ENCODE measurements at regions not wholly inside any gene's neighbourhood (a gene's known extent, or its start where the extent isn't known, plus 50 kb on each side); places are given as distances from the start of the nearest gene placed in this dataset.

GRCh38 chr4:123986268-123986798, 589.7 kb downstream of the SPRY1 start:
- Histone ChIP-seq H3K9me3 (no peaks in the 10 kb centered on the region), H4K20me1 (ENCODE audit: insufficient read depth) (no peaks in the 10 kb centered on the region), H3K27ac (ENCODE audit: low read depth in 2 of 2, low read length in 1 of 2) (peak overlapping the region; percentile 64 to 90), H3K4me1 (ENCODE audit: control insufficient read depth in 1 of 2, insufficient read depth in 2 of 2, low read depth in 1 of 2, low read length in 1 of 2) (peaks cover 0 to 4% of the 10 kb centered on the region in 2 experiments; a peak in 2 of 4 replicates), H3K9me2 (no peaks in the 10 kb centered on the region), H3K4me2 (peak overlapping the region; percentile 15; the same call in 1 of the 2 replicates), H3F3A (replicated peaks; ENCODE audit: insufficient read depth) (peaks cover 19% of the 10 kb centered on the region), H2AFZ (ENCODE audit: low read depth) (peak overlapping the region; percentile 5; the same call in 1 of the 2 replicates), H3K36me3 (replicated peaks in 1 of 2; ENCODE audit: control insufficient read depth in 1 of 2, insufficient read depth in 2 of 2, low read length in 1 of 2) (no peaks in the 10 kb centered on the region), H3K79me2 (ENCODE audit: insufficient read depth) (no peaks in the 10 kb centered on the region), H3K9ac (peak overlapping the region; percentile 55), H3K27me3 (ENCODE audit: insufficient read depth) (no peaks in the 10 kb centered on the region), H3K4me3 (ENCODE audit: low read depth in 2 of 2, low read length in 1 of 2) (no peak overlapping the region; a peak in 1 of 4 replicates)
- POLR2A ChIA-PET = no interaction called here
- CTCF ChIA-PET = no interaction called here
- DNase-seq = no peak
- WGBS (ENCODE audit: low lambda C conversion rate) = 34% methylated on average over 2 of the region's 2 CpGs
- TF ChIP-seq JUND (IDR thresholded peaks at IDR 0.05) (peak; percentile 69), PBX3 (IDR thresholded peaks at IDR 0.05) (no peak), RAD21 (IDR thresholded peaks at IDR 0.05; ENCODE audit: low read length) (no peak), GATA2 (CRISPR knock-in tag; IDR thresholded peaks at IDR 0.05) (no peak), MXI1 (IDR thresholded peaks at IDR 0.05; ENCODE audit: low read depth, low read length) (no peak), TCF12 (IDR thresholded peaks at IDR 0.05) (peak; percentile 65), ELF1 (IDR thresholded peaks at IDR 0.05) (no peak), USF1 (IDR thresholded peaks at IDR 0.05; ENCODE audit: borderline replicate concordance, low read depth) (no peak), GABPA (IDR thresholded peaks at IDR 0.05; ENCODE audit: low read depth) (no peak), FOXM1 (IDR thresholded peaks at IDR 0.05; ENCODE audit: low read depth) (peak; percentile 53; the same call in 1 of the 2 replicates), IRF3 (IDR thresholded peaks at IDR 0.05; ENCODE audit: low read depth, low read length) (no peak), TAF1 (IDR thresholded peaks at IDR 0.05; ENCODE audit: borderline replicate concordance, low read depth, low read length) (no peak), FOSL2 (IDR thresholded peaks at IDR 0.05; ENCODE audit: borderline replicate concordance, low read depth) (peak; percentile 57; the same call in 1 of the 2 replicates), REST (IDR thresholded peaks at IDR 0.05; ENCODE audit: low read depth, low read length) (no peak), EP300 (IDR thresholded peaks at IDR 0.05; ENCODE audit: borderline replicate concordance in 1 of 2, low read depth in 1 of 2, low read length in 1 of 2) (peak in 1 of 2 experiments; percentile 55; a peak in 2 of 4 replicates), YY1 (IDR thresholded peaks at IDR 0.05; ENCODE audit: low read depth) (no peak), RXRA (IDR thresholded peaks at IDR 0.05; ENCODE audit: borderline replicate concordance, low read depth) (no peak), MEF2A (IDR thresholded peaks at IDR 0.05; ENCODE audit: borderline replicate concordance, low read depth) (0 out of 2 replicates have a peak, but pooled peaks have one; percentile 28), TEAD4 (IDR thresholded peaks at IDR 0.05; ENCODE audit: borderline replicate concordance, insufficient read depth) (peak; percentile 81), SIN3A (IDR thresholded peaks at IDR 0.05; ENCODE audit: borderline replicate concordance, low read depth, low read length) (no peak), RCOR1 (IDR thresholded peaks at IDR 0.05; ENCODE audit: low read length) (no peak), FOXJ3 (CRISPR knock-in tag; IDR thresholded peaks at IDR 0.05) (no peak), EZH2phosphoT487 (IDR thresholded peaks at IDR 0.05; ENCODE audit: borderline replicate concordance, low read depth) (no peak)
- TF ChIP-seq, protein P1, sequence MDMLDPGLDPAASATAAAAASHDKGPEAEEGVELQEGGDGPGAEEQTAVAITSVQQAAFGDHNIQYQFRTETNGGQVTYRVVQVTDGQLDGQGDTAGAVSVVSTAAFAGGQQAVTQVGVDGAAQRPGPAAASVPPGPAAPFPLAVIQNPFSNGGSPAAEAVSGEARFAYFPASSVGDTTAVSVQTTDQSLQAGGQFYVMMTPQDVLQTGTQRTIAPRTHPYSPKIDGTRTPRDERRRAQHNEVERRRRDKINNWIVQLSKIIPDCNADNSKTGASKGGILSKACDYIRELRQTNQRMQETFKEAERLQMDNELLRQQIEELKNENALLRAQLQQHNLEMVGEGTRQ (IDR thresholded peaks at IDR 0.05; ENCODE audit: borderline replicate concordance, low read depth, low read length) = no peak
- TF ChIP-seq, protein P2, sequence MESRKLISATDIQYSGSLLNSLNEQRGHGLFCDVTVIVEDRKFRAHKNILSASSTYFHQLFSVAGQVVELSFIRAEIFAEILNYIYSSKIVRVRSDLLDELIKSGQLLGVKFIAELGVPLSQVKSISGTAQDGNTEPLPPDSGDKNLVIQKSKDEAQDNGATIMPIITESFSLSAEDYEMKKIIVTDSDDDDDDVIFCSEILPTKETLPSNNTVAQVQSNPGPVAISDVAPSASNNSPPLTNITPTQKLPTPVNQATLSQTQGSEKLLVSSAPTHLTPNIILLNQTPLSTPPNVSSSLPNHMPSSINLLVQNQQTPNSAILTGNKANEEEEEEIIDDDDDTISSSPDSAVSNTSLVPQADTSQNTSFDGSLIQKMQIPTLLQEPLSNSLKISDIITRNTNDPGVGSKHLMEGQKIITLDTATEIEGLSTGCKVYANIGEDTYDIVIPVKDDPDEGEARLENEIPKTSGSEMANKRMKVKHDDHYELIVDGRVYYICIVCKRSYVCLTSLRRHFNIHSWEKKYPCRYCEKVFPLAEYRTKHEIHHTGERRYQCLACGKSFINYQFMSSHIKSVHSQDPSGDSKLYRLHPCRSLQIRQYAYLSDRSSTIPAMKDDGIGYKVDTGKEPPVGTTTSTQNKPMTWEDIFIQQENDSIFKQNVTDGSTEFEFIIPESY (IDR thresholded peaks at IDR 0.05; ENCODE audit: borderline replicate concordance, low read depth) = no peak

Measured in SK-N-SH (cell line).